Myocyte (in vitro differentiated cells): ENCODE measurements at regions not wholly inside any gene's neighbourhood (a gene's known extent, or its start where the extent isn't known, plus 50 kb on each side); places are given as distances from the start of the nearest gene placed in this dataset.
A peak's percentile ranks its signal among the peaks of the same experiment; 100 is the strongest.

ENCODE experiments used
- DNase-seq: peaks from one replicate; pipeline ENCODE4 v3.0.0-alpha.2; 2012; ENCODE audit warnings: low read depth

DNA sequence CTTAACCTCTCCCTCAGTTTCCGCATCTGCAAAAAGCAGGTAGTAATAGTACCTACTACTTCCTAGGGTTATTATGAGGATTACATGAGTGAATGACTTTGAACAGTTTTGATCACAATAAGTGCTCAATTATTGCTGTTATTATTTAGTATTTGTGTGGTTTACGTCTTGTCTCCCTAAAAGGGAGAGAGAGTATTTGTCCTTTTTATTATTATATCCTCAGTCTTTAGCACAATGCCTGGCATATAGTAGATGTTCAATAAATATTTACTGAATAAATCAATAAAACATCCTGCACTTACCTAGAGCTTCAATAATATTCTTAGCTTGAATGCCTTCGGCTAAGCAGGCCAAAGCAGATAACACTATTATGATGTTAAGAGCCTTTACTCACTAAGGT is 160.0 kb downstream of the TANC2 start:
- no peak for DNase-seq

DNA sequence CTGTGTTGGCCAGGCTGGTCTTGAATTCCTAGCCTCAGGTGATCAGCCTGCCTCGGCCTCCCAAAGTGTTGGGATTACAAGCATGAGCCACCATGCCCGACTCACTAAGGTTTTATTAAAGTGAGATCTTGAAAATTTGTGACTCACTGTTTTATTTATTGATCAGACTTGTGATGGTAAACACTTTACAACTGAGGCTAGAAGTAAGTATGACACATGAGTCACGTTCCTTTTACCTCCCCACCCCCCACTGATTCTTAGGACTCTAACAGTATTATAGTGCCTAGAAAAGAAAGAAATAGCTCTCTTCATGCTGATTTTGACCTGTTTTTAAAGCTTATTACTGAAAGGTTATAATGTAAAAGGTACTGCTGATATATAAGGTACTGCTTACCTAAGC is 160.6 kb downstream of the TANC2 start:
- no peak for DNase-seq

DNA sequence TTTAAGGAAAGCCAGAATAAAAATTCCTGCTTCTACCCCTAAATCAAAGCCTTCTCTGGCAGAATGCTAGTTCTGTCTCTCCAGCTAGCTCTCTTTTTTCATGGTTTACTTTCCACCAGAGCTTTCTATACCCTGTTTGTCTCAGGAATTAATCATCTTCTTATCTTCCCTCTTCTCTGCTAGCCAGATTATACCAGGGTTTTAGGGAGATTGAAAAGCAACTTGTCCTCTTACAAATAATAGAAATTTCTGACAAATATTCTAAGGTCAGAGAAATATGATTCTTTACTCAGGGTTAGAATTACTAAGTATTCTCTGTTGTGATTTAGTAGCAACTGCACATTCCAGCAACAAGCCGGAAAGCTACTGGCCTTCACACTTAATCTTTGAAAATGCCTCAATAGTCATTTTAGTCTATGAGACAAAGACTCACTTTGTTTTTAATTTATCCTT is 166.4 kb downstream of the TANC2 start:
- DNase-seq = peak; percentile 45

DNA sequence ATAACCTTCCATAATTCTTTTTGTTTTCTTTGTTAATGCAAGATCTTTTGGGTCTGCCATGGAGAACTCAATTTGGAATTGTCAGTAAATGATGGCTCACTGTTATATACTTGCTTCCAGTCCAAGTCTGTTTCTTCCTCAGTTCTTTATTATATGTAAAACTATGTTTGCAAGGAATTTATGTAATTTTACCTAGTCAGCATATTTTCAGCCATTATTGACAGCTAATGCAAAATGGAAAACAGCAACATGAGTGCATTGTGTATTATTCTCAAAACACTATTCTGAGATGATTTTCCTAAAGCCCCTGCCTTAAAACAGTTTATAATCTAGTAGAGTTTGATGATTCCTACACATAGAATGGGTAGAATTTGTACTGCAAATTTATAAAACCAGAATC is 167.5 kb downstream of the TANC2 start:
- no peak for DNase-seq

DNA sequence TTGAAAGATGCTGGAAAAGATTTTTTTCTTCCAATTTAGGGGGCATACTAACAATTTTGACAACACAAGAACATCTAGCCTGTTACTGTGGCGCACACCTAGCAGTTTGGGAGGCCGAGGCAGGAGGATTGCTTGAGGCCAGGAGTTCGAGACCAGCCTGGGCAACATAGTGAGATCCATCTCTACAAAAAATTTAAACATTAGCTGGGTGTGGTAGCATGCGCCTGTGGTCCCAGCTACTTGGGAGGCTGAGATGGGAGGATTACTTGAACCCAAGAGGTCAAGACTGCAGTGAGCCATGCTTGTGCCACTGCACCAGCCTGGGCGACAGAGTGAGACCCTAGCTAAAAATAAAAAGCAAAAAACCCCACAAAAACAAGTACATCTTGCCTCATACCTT is 168.8 kb downstream of the TANC2 start:
- DNase-seq = no peak

DNA sequence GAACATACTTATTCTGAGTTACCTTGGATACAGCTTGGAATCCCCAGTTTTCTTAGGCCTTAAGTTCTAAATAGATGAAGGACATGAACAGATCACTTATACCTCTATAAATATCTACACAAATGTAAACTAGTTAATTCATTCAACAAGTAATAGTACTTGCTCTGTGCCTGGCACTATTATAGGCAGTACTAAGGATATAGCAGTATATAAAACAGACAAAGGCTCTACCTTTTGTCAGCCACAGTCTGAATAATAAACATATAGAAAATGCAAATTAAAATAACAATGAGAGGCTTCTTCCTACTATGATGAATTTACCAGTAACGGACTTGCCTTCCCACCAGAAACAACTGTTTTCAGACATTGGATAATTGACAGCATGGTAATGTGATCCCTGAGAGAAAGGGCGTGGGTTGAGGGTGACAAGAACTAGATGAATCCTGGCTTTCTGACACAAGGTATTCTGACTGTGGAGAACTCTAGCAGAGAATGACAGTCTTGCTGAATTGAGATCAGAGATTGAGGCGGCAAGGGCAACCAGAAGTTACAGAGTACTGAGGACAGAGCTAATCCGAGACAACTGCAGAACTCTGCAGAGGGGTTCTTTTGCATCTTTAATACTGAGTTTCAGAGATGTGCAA is 170.5 kb downstream of the TANC2 start:
- DNase-seq = peak; percentile 50

DNA sequence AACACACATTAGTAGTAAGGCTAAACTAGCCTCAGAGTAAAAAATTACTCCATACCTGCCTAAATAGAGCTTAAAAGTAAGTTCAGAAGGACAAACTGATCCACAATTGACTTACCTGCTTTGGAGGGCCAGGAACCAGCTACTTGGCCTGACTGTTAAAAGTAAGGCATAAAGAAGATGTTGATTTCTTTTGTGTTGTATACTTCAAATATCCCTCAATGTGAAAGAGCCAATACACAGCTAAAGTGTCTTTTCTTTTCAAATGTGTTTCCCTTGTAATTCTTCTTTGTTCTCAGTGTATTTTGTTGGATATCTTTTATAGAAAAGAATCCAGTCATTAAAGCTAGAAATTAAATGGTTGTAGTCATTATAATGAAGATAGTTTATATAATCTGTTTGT is 171.1 kb downstream of the TANC2 start:
- DNase-seq = no peak

DNA sequence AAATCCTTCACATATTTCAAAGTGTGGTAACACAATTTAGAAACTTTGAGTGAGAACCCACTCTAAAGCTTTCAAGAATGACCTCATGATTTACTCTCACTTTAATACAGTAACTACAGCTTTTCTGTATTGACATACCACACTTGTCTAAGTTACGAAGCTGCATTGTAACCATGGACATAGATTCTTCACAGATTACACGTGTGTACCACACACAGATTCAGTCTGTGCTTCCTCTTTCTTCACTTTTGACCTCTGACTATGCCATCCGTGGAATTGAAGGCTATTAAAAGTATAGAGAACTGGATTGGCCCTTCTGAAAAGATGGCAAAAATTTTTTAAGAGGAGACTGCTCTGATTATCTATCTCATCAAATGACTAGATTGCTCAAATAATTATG is 172.7 kb downstream of the TANC2 start:
- DNase-seq = peak; percentile 14

DNA sequence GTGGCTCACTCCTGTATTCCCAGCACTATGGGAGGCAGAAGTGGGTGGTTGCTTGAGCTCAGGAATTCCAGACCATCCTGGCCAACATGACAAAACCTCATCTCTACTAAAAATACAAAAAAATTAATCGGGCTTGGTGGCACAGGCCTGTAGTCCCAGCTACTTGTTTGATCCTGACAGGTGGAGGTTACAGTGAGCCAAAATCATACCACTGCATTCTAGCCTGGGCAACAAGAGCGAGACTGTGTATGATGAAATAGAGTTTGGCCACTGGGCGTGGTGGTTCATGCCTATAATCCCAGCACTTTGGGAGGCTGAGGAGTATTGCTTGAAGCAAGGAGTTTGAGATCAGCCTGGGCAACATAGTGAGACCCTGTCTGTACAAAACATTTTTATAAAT is 173.3 kb downstream of the TANC2 start:
- peak; percentile 78 for DNase-seq

DNA sequence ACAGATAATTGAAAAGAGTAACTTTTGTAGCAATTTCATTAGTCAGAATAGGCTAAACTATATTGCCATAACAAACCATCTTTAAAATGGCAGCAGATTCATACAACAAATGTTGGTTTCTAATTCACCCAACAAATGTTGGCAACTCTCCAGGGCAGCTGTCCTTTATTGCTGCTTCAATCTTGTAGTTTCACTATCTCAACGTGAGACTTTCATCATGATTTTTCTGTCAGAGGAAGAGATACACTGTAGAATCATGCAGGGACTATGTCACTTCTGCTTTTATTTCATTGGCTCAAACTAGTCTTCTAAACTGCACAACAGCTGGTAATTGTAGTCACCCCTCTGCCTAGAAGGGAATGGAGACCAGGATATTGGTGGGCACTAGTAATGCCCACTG is 174.2 kb downstream of the TANC2 start:
- peak; percentile 88 for DNase-seq

DNA sequence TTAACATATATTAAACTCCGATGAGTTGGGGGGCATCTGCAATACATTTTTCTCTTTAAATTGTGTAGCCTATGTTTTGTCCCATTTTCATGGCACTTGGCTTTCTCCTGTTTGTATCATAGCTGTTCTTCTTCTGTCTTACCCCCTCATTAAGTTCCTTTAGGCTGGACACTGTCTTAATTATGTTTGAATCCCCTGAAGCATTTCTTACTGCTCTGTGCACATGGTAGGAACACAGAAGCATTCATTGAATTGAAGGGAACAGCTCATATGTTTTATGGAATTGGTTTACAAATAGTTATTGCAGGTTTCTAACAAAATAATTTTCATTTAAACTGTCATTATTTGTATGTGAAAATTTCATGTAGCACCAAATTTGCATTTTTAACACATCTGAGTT is 176.8 kb downstream of the TANC2 start:
- DNase-seq = no peak

DNA sequence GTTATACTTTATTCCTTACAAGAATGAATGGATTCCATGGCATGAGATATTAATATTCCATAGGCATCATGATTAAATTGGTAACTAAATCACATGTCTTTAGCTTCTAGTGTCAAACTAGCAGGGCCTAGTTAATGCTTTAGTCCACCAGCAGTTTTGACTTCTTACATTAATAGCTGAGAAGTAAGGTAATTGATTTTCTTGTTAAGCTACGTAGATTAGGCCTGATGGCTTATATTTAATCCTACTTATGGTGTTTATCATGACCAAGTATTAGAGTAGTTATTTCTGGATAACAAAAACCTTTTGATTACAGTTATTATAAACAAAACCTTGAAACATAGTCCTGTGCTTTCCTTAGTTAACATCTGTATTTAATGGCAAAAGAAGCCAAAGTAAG is 184.5 kb downstream of the TANC2 start:
- DNase-seq = no peak

DNA sequence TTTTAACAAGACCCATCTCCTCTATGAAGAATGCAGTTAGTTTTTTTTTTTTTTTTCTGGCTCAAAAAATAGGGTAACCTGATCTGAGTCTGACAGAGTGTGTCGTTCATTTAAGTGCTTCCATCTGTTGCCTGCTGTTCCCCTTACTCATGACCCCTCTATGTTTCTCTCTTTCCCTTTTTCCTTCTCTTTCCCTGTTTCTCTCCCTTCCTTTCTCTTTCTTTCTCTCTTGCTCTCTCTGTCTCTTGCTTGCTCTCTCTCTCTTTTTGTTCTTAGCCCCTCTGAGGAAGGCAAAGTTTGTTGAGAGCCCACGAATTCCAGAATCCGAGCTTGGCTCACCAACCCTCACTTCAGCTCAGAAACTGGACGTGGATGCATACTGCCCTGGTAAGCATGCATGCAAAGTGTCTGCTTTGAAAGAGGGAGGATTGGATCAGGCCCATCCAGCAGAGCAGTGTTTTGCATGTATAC is 185.0 kb downstream of the TANC2 start:
- peak; percentile 56 for DNase-seq

DNA sequence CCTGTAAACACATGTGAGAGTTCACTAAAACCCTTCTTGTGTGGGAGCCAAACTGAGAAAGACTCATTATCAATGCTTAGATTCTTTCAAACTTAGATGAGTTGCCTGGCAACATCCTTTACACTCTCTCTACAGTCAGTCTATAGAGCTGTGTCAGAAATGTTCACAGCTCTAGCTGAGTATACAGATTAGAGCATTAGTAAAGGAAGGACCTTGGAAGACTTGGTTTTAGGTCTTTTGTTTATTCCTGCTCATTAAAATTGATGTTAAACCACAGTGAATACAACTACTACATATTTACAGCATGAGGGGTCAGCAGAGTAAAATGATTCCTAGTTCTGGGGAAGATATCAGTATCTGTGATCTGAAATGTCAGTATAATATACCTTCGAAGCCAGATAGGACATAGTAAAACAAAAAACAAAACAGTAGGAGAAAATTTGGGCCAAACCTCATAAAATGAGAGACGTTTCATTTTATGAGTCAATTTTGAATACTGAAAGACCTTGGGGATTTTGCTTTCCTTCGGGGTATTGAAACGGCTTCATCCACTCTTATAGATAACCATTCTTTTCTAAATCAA is 186.0 kb downstream of the TANC2 start:
- no peak for DNase-seq

DNA sequence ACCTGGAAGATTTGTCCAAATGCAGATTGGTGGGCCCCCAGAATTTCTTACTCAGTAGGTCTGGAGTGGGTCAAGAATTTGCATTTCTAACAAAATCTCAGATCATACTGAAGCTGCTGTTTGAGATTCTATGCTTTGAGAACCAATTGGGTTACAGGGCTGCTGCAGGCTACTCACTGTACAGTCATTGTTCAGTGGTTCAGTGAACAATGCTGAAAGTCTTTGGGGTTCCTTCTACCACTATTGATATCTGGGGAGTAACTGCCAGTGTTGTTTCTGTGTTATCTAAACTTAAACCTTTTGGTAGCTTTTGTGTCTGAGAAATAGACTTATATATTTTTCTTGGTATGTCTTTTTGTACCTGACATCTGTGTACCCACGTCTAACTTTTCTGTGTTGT is 187.5 kb downstream of the TANC2 start:
- DNase-seq = no peak

DNA sequence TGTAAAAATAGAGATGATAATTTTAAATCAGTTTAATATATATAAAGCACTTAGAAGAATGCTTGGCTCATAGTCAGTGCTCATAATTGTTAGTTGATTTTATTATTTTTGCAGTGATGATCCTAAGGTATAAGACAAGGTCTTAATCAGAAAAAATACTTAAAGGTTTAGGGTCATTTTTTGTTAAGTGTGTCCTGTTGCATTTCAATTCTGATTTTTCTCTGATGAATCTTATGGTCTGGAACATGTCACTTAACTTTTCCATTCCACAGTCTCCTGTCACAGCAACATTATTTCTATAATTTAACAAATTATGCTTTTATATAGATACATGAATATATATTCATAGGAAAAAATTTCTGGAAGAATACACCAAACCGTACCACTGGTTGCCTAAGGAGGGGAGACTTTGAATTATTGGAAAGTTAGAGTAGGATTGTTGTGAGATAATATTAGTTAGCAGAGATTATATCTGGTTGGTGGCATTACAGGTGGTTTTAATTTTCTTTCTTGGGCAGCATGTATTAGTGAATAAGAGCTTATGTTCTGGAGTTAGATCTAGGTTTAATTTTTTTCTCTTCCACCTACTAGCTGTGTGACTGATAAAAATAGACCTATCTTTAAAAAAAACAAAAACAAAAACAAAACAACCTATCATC is 188.7 kb downstream of the TANC2 start:
- no peak for DNase-seq

DNA sequence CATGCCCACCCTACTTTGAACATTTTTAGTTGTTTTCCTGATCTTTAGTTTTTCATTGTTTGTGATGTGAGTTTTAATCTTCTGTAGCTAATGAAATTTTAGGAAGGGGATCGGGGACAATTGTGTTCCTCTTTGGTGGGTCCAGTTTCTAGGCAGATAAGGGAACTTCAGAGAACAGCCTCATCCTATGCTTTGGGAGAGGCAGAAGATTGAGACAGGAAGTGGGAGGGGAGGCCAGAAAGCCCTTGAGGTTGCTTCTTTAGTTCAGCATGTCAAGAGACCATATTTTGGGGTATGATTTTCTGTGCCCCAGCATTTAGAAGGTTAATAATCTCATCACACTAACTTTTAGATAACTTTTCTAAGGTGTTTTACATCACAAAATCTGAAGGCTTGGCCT is 191.0 kb downstream of the TANC2 start:
- no peak for DNase-seq

DNA sequence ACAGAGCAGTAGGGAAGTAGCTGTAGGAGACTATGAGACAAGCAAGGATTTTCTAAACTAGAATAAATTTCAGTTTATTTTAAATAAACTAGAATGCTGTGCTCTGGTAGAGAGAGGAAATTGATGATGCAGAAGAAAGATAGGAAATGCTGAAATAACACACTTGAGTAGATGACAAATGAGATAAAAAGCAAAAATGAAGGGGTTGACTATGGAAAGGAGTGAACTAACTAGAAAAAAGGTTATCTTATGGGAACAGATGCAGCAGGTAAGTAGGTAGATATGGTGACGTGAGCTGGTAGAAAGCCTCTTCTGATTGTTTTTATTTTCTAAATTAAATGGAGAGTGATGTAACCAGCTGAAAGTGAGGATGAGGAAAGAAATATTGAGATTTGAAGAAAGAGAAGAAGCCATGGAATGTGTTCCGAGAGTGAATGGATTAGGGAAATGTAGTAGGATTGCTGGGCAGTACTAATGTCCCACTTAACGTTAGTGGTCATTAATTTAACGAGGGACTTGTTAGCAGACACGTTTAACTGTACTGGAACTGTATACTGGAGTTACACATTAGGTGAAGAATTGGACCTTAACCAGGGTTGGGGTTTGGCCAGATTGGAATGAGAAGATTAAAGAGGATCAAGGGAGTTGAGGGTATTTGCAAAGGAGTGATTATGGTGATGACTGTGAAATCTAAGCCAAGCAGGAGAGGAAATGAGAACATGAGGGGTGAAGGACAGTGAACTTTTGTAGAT is 196.5 kb downstream of the TANC2 start:
- no peak for DNase-seq

DNA sequence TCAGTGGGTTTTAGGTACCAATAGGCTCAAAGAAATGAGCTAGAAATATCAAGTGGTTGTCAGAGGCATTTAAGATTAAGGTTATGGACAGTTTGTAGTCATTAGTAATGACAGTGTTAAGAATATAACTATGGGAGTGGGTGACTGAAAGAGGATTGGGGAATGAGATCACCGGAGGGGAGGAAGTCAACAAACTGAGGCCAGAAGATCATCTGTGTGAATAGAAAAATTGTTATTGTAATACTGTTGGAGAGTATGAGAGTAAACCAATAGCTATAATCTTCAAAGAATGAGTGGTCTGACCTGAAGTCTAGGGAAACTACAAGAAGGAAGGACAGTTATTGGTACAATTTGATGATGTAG is 197.1 kb downstream of the TANC2 start:
- no peak for DNase-seq

DNA sequence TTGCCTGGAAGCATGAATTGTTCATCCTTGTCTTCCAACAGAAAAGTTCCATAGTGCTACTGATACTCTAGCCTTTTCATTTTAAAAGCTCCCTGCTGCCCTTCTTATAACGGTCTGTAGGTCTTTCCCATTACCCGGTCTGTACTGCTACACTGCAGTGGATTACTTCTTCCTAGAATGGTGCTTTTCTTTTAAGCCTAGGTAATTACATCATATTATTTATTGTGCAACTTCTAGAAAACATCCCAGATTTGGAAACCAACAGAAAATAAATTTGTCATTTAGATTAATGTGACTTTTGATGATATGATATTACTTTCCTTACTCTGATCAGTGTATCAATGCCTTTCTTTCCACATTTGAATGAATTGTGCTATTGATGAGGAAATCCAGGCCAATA is 199.4 kb downstream of the TANC2 start:
- no peak for DNase-seq

DNA sequence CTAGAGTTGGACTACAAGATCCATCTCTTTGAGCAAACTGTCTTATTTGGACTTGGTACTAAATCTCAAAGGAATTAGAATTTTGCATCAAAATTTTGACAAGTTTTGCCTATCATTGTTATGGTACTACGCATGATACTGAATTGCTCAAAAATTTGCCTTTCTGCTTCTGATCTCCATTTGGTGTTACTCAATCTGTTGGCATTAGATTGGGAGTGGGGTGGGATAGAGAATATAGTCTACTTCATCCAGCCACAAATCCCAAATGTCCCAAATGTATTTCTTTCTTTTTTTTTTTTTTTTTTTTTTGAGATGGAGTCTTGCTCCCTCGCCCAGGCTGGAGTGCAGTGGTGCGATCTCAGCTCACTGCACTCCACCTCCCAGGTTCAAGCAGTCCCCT is 204.8 kb downstream of the TANC2 start:
- no peak for DNase-seq
